Brain microvascular endothelial cell (primary cell): ENCODE measurements at regions not wholly inside any gene's neighbourhood (a gene's known extent, or its start where the extent isn't known, plus 50 kb on each side); places are given as distances from the start of the nearest gene placed in this dataset.
"Not testable (repeated sequence)": the region's sequence is repeated elsewhere in the genome, so short reads cannot be mapped to it uniquely, and the experiment has no call there.

Experiments
- DNase-seq: peaks from one replicate; pipeline ENCODE4 v3.0.0-alpha.2; 2020
- H3K27ac ChIP-seq: fragments of 250-450 bp; sonication (Bioruptor Pico); 2 replicates; pipeline ENCODE4 v1.5.1; 2020; ENCODE audit warnings: mild to moderate bottlenecking, moderate library complexity
- H3K27me3 ChIP-seq: fragments of 250-450 bp; sonication (Bioruptor Pico); replicated peaks from 2 replicates; pipeline ENCODE4 v1.5.1; 2020; ENCODE audit warnings: mild to moderate bottlenecking
- H3K36me3 ChIP-seq: fragments of 250-450 bp; sonication (Bioruptor Pico); replicated peaks from 2 replicates; pipeline ENCODE4 v1.5.1; 2020; ENCODE audit warnings: mild to moderate bottlenecking
- H3K4me3 ChIP-seq: 2 replicates; pipeline ENCODE4 v1.5.1; 2011; ENCODE audit warnings: low read depth, mild to moderate bottlenecking, control low read depth, low read length, moderate library complexity
- CTCF ChIP-seq: IDR thresholded peaks from 2 replicates; pipeline ENCODE4 v1.5.1; 2011; ENCODE audit warnings: low read depth, mild to moderate bottlenecking, moderate library complexity, low read length, control low read depth, inconsistent platforms; ENCODE audit errors: missing control alignments
- in situ Hi-C: cut with HindIII; loops from 2 replicates; pipeline ENCODE4 v1.10.0; 2017; ENCODE audit warnings: low sequenced_read_pairs, low pct_ligation_motif_present

- in situ Hi-C loops = no loop called here
- peaks cover 27% of the 10 kb centered on the region for H3K27me3 ChIP-seq
- DNase-seq = no peak
Measured at GRCh38 chr14:103191844-103192243, 68.6 kb downstream of the TNFAIP2 start.

GRCh38 chr14:103192246-103192840, 69.1 kb downstream of the TNFAIP2 start:
- no peak for DNase-seq
- no peak for TF ChIP-seq CTCF
- H3K27me3 ChIP-seq = peaks cover 23% of the 10 kb centered on the region
- in situ Hi-C loops = no loop called here
- no peaks in the 10 kb centered on the region for H3K36me3 ChIP-seq
- no peak overlapping the region for H3K27ac ChIP-seq
- no peak overlapping the region for H3K4me3 ChIP-seq

More at GRCh38 chr14:103191844-103192243, 68.6 kb downstream of the TNFAIP2 start:
- Histone ChIP-seq H3K27ac (no peak overlapping the region), H3K36me3 (no peaks in the 10 kb centered on the region), H3K4me3 (no peak overlapping the region)
- no peak for TF ChIP-seq CTCF

- in situ Hi-C loops, H3K4me3 ChIP-seq, DNase-seq, H3K27ac ChIP-seq, H3K36me3 ChIP-seq: not testable (repeated sequence)
- H3K27me3 ChIP-seq = peaks cover 19% of the 10 kb centered on the region
Measured at GRCh38 chr14:103192861-103193260, 69.6 kb downstream of the TNFAIP2 start.

GRCh38 chr14:103193491-103193890, 70.2 kb downstream of the TNFAIP2 start:
- H3K36me3 ChIP-seq, in situ Hi-C loops: not testable (repeated sequence)
- peaks cover 15% of the 10 kb centered on the region for H3K27me3 ChIP-seq

GRCh38 chr14:103194256-103195045, 71.2 kb downstream of the TNFAIP2 start:
- in situ Hi-C loops = no loop called here
- no peak for TF ChIP-seq CTCF
- Histone ChIP-seq H3K4me3 (no peak overlapping the region), H3K27me3 (peaks cover 6% of the 10 kb centered on the region), H3K36me3 (no peaks in the 10 kb centered on the region), H3K27ac (no peak overlapping the region)
- DNase-seq = no peak

More at GRCh38 chr14:103193491-103193890, 70.2 kb downstream of the TNFAIP2 start:
- not testable (repeated sequence) for DNase-seq, H3K4me3 ChIP-seq, H3K27ac ChIP-seq

- in situ Hi-C loops = no loop called here
Measured at GRCh38 chr14:103195828-103196615, 72.8 kb downstream of the TNFAIP2 start.

More at GRCh38 chr14:103195828-103196615, 72.8 kb downstream of the TNFAIP2 start:
- no peak for DNase-seq
- H3K4me3 ChIP-seq = no peak overlapping the region
- H3K27me3 ChIP-seq = no peaks in the 10 kb centered on the region
- no peaks in the 10 kb centered on the region for H3K36me3 ChIP-seq
- H3K27ac ChIP-seq = no peak overlapping the region
- TF ChIP-seq CTCF = no peak
